ENCODE measurements at regions not wholly inside any gene's neighbourhood (a gene's known extent, or its start where the extent isn't known, plus 50 kb on each side); places are given as distances from the start of the nearest gene placed in this dataset.

- TF ChIP-seq POLR2AphosphoS5 (IDR thresholded peaks at IDR 0.05; ENCODE audit: low read depth, low read length), result no peak
- TF ChIP-seq REST (IDR thresholded peaks at IDR 0.05; ENCODE audit: insufficient read depth in 1 of 2, low read depth in 2 of 2, low read length in 2 of 2), result no peak
- TF ChIP-seq FOXP2 (optimal IDR thresholded peaks at IDR 0.05; ENCODE audit: borderline replicate concordance, extremely low read depth, extremely low read length, insufficient read depth), result no peak
- no peak for TF ChIP-seq TAF1 (IDR thresholded peaks at IDR 0.05; ENCODE audit: borderline replicate concordance, insufficient read depth, low read length)
Observed at GRCh38 chr1:194215448-194215847, 1029.0 kb upstream of the B3GALT2 start.
